ENCODE measurements at regions not wholly inside any gene's neighbourhood (a gene's known extent, or its start where the extent isn't known, plus 50 kb on each side); places are given as distances from the start of the nearest gene placed in this dataset.
A peak's percentile ranks its signal among the peaks of the same experiment; 100 is the strongest.

DNA sequence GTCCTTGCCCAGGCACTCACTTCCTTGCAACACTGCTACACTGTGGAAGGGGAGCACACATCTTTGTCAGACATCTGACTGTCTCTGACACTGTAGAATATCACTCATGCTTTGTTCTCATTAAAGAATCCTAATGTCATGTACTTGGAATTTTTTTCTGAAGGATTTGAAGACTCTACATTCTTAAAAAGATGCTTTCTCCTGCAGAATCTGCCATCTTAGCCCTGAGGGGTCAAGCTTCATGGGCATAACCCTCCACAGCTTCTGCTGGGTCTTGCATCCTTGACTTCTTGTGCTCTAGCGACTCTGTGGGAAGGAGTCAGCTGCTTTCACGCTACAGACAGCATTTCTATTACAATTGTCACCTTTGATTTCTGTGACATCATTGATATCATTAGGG is 417.2 kb downstream of the QKI start:
- intact Hi-C loops (cut with DNase I) = no loop called here
- TF ChIP-seq POLR2AphosphoS5 (IDR thresholded peaks at IDR 0.05; ENCODE audit: insufficient read depth in 1 of 2, low read depth in 1 of 2) (no peak), POLR2A (IDR thresholded peaks at IDR 0.05) (no peak), CTCF (IDR thresholded peaks at IDR 0.05) (no peak)
- no peak overlapping the region for H3K4me3 ChIP-seq
- H3K27me3 ChIP-seq = no peaks in the 10 kb centered on the region
- peak in 1 of 2 donors; percentile 9 for DNase-seq (ENCODE audit: extremely low spot score in 2 of 2)
- H3K9me3 ChIP-seq = no peaks in the 10 kb centered on the region
- H3K27ac ChIP-seq = no peak overlapping the region
- H3K4me1 ChIP-seq = no peaks in the 10 kb centered on the region
- no peaks in the 10 kb centered on the region for H3K36me3 ChIP-seq

DNA sequence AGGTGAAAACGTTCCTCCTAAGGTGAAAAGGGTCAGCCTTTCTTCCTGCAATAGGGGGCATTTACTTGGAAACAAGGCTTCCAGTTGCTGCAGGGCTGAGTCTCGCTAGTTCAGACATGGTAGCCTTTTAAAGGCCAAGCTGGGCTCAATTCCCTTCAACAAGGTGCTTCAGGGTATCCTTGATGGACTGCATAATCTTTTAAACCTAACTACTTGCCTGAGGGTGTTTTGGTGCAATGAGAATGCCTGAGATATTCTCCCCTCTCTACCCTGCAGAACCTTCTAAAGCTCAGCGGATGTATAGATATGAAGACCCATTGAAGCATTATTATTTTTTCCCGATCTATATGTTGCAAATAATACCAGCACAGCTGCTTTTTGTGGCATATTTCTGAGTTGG is 416.1 kb downstream of the QKI start:
- Histone ChIP-seq H3K27me3 (no peaks in the 10 kb centered on the region), H3K4me3 (no peak overlapping the region), H3K27ac (no peak overlapping the region), H3K4me1 (no peaks in the 10 kb centered on the region), H3K36me3 (no peaks in the 10 kb centered on the region), H3K9me3 (no peaks in the 10 kb centered on the region)
- intact Hi-C loops (cut with DNase I) = no loop called here
- TF ChIP-seq CTCF (IDR thresholded peaks at IDR 0.05) (no peak), POLR2AphosphoS5 (IDR thresholded peaks at IDR 0.05; ENCODE audit: insufficient read depth in 1 of 2, low read depth in 1 of 2) (no peak), POLR2A (IDR thresholded peaks at IDR 0.05) (no peak)
- peak; percentile 20 to 40 for DNase-seq (ENCODE audit: extremely low spot score in 2 of 2)

DNA sequence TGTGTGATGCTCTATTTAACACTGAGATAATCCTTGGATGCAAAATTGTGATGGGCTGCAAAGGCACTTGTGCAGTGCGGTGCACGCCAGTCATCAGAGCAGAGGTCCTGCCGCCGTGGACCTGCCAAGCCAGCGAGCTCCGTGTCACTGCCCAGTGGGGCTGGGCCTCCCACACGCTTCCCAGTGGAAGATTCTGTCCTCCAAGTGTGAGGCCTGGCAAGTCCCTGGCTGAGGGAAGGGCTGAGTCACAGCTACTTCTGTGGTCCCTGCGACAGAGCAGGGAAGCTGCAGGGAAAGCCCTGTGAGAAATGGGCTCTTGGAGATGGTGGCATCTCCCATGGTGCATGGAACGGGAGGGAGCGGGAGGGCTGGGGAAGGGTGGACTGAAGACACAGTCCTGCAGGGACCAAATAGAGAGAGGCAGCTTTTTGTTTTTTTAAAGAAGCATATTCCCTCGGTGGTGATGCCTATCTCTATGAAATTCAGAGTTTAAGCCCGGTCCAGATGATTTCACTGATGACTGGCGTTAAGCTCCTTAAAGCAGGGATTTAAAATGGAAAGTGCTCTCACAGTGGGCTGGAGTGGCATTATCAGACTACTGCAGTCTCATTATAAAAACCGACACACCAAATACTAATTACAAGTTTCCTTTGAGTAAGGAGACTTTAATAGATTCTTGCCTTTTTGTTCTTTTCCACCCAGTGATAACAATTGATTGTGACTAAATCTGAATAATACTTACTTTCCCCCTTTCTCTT is 413.7 kb downstream of the QKI start:
- intact Hi-C loops (cut with DNase I) = no loop called here
- Histone ChIP-seq H3K36me3 (no peaks in the 10 kb centered on the region), H3K4me3 (no peak overlapping the region), H3K9me3 (no peaks in the 10 kb centered on the region), H3K27me3 (no peaks in the 10 kb centered on the region), H3K4me1 (no peaks in the 10 kb centered on the region), H3K27ac (no peak overlapping the region)
- DNase-seq (ENCODE audit: extremely low spot score in 2 of 2) = no peak
- TF ChIP-seq POLR2A (IDR thresholded peaks at IDR 0.05) (no peak), CTCF (IDR thresholded peaks at IDR 0.05) (no peak), POLR2AphosphoS5 (IDR thresholded peaks at IDR 0.05; ENCODE audit: insufficient read depth in 1 of 2, low read depth in 1 of 2) (no peak)

DNA sequence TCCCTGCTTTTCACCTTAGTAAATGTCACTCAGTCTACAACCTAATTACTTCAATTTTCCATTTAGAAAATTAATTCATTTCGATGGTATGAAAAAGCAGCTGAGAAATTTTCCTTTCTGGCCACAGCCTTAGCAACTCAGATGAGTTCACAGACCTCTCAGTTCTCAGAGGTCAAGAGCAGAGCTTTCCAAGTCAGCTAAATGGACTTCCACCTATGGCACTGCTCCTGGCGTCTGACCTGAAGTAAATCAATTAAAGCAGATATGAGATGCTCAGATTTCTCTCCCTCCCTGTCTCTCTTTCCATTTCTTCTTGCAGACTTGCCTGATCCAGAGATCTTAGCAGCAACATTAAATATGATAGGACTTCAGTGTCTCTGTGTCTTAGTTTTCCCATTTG is 412.6 kb downstream of the QKI start:
- Histone ChIP-seq H3K27ac (no peak overlapping the region), H3K36me3 (no peaks in the 10 kb centered on the region), H3K27me3 (no peaks in the 10 kb centered on the region), H3K4me1 (no peaks in the 10 kb centered on the region), H3K9me3 (no peaks in the 10 kb centered on the region), H3K4me3 (no peak overlapping the region)
- DNase-seq (ENCODE audit: extremely low spot score in 2 of 2) = no peak
- intact Hi-C loops (cut with DNase I) = no loop called here
- TF ChIP-seq POLR2AphosphoS5 (IDR thresholded peaks at IDR 0.05; ENCODE audit: insufficient read depth in 1 of 2, low read depth in 1 of 2) (no peak), CTCF (IDR thresholded peaks at IDR 0.05) (no peak), POLR2A (IDR thresholded peaks at IDR 0.05) (no peak)

GRCh38 chr6:163826629-163827028 is 412.1 kb downstream of the QKI start:
- Histone ChIP-seq H3K27ac (no peak overlapping the region), H3K27me3 (no peaks in the 10 kb centered on the region), H3K4me3 (no peak overlapping the region), H3K9me3 (no peaks in the 10 kb centered on the region), H3K4me1 (no peaks in the 10 kb centered on the region), H3K36me3 (no peaks in the 10 kb centered on the region)
- TF ChIP-seq POLR2AphosphoS5 (IDR thresholded peaks at IDR 0.05; ENCODE audit: insufficient read depth in 1 of 2, low read depth in 1 of 2) = no peak
- no peak for TF ChIP-seq POLR2A (IDR thresholded peaks at IDR 0.05)
- TF ChIP-seq CTCF (IDR thresholded peaks at IDR 0.05) = no peak
- DNase-seq (ENCODE audit: extremely low spot score in 2 of 2) = no peak
- intact Hi-C loops (cut with DNase I) = no loop called here
